ENCODE measurements at regions not wholly inside any gene's neighbourhood (a gene's known extent, or its start where the extent isn't known, plus 50 kb on each side); places are given as distances from the start of the nearest gene placed in this dataset.
"Not testable (repeated sequence)": the region's sequence is repeated elsewhere in the genome, so short reads cannot be mapped to it uniquely, and the experiment has no call there.

- not testable (repeated sequence) for H3K9me3 ChIP-seq, H3K36me3 ChIP-seq, H3K4me2 ChIP-seq, H3K27me3 ChIP-seq, H4K20me1 ChIP-seq, H3K27ac ChIP-seq, H3K9ac ChIP-seq, H3K4me1 ChIP-seq, H3K4me3 ChIP-seq
Measured at GRCh38 chr15:20069043-20069442, 472.6 kb downstream of the GOLGA6L6 start.

DNA sequence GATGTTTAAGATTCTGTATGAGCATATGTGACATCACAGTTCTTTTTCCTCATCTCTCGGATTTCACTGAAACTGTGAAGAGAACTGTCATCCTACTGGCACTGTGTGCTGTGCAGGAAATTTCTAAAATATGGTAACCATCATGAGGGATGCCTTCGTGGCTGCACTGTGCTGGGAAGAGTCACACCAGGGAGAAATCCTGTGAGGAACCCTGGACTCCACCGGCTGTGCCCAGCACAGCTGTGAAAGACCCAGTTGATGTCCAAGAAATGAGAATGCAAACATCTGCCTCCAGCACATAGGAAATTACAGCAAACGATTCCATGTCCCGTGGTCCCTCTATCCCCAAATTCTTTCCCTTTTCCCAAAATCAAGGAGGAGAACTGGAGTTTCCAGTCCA is 475.4 kb downstream of the GOLGA6L6 start:
- not testable (repeated sequence) for H3K36me3 ChIP-seq, H3K9me3 ChIP-seq, H3K27me3 ChIP-seq, H3K9ac ChIP-seq, H3K4me2 ChIP-seq, H3K27ac ChIP-seq, H3K4me3 ChIP-seq, H3K4me1 ChIP-seq, H4K20me1 ChIP-seq

DNA sequence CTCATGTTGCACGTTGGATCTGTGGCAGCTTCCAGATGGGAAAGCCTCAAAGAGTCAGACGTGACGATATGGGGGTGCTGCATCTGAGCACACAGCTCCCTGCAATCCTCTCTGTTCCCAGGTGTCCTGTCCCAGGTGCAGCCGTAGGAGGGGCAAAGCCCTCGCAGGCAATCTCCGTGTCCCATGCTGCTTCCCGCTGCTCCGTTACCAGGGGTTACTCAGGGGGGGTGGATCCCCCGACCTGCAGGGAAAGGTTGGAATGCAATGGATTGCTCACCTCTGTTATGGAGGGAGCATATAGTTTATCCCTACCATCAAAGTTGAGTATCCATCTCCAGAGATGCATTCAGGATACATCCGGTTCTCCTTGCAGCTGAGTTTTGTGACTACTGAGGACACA is 476.1 kb downstream of the GOLGA6L6 start:
- not testable (repeated sequence) for H3K27ac ChIP-seq, H3K4me1 ChIP-seq, H3K4me3 ChIP-seq, H3K9me3 ChIP-seq, H3K36me3 ChIP-seq, H3K9ac ChIP-seq, H3K4me2 ChIP-seq, H4K20me1 ChIP-seq, H3K27me3 ChIP-seq

DNA sequence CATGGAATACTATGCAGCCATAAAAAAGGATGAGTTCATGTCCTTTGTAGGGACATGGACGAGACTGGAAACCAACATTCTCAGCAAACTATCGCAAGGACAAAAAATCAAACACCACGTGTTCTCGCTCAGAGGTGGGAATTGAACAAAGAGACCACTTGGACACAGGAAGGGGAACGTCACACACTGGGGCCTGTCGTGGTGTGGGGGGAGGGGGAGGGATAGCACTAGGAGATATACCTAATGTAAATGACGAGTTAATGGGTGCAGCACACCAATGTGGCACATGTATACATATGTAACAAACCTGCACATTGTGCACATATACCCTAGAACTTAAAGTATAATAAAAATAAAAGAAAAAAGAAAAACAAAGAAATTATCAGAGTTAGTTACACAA is 478.4 kb downstream of the GOLGA6L6 start:
- not testable (repeated sequence) for H3K4me3 ChIP-seq, H3K4me2 ChIP-seq, H3K4me1 ChIP-seq, H3K27me3 ChIP-seq, H3K36me3 ChIP-seq, H3K9me3 ChIP-seq, H4K20me1 ChIP-seq, H3K27ac ChIP-seq, H3K9ac ChIP-seq

DNA sequence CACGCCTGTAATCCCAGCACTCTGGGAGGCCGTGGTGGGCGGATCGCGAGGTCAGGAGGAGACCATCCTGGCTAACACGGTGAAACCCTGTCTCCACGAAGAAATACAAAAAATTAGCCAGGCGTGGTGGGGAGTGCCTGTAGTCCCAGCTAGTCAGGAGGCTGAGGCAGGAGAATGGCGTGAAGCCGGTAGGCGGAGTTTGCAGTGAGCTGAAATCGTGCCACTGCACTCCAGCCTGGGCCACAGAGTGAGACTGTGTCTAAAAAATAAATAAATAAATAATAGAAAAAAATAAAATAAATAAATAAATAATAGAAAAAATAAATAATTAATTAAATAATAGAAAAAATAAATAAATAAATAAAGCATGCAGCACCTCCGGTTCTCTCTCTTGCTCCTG is 480.8 kb downstream of the GOLGA6L6 start:
- not testable (repeated sequence) for H3K4me2 ChIP-seq, H3K36me3 ChIP-seq, H3K4me1 ChIP-seq, H3K27ac ChIP-seq, H3K9me3 ChIP-seq, H3K9ac ChIP-seq, H3K4me3 ChIP-seq, H4K20me1 ChIP-seq, H3K27me3 ChIP-seq

DNA sequence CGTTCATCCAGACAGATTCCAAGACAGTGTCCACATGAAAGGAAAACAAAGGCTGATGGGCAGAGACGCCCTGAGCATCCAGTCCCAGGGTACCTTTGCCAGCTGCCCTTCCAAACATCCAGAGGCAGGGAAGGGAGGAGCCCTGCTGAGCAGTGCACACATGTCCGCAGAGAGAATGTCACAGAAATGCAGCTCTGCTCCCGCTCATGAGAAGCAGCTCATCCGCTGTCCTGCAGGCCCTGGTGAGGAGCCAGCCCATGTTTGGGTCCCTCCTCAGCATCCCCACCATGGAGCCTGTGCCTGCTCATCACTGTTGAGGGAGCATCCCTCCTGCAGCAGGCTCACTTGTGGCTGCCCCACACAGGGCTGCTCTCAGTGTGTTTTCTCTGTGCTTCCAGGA is 484.7 kb downstream of the GOLGA6L6 start:
- not testable (repeated sequence) for H3K9ac ChIP-seq, H3K27ac ChIP-seq, H3K27me3 ChIP-seq, H3K4me2 ChIP-seq, H3K36me3 ChIP-seq, H3K4me3 ChIP-seq, H3K9me3 ChIP-seq, H4K20me1 ChIP-seq, H3K4me1 ChIP-seq

- not testable (repeated sequence) for H3K4me1 ChIP-seq, H3K36me3 ChIP-seq, H3K9ac ChIP-seq, H3K4me2 ChIP-seq, H3K27ac ChIP-seq, H4K20me1 ChIP-seq, H3K4me3 ChIP-seq, H3K27me3 ChIP-seq, H3K9me3 ChIP-seq
Measured at GRCh38 chr15:20055921-20056320, 485.7 kb downstream of the GOLGA6L6 start.

- not testable (repeated sequence) for H3K4me3 ChIP-seq, H3K9me3 ChIP-seq, H3K4me2 ChIP-seq, H3K27me3 ChIP-seq, H4K20me1 ChIP-seq, H3K27ac ChIP-seq, H3K4me1 ChIP-seq, H3K36me3 ChIP-seq, H3K9ac ChIP-seq
Measured at GRCh38 chr15:20048189-20048588, 493.4 kb downstream of the GOLGA6L6 start.

DNA sequence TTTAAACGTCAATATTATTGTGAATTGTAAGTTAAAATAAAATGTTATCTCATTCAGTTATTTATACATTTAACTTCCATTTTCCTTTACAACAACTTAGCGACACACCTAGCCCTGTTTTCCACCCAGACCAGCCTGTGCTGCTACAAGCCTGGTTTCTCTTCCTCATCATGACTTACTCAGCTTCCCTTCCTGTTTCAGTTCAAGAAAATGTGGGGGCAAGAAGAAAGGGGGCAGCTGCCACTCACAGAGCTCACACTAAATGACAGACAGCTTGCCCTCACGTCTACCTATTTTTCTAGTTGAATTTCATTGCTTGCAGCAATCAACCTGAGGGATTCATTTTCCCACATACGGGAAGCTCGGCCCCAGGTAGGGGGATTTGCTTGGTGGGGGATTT is 496.4 kb downstream of the GOLGA6L6 start:
- H3K9ac ChIP-seq, H3K9me3 ChIP-seq, H3K4me2 ChIP-seq, H3K4me1 ChIP-seq, H3K27ac ChIP-seq, H3K27me3 ChIP-seq, H4K20me1 ChIP-seq, H3K4me3 ChIP-seq, H3K36me3 ChIP-seq: not testable (repeated sequence)

GRCh38 chr15:20040691-20041090 is 500.9 kb downstream of the GOLGA6L6 start:
- not testable (repeated sequence) for H3K9me3 ChIP-seq, H3K36me3 ChIP-seq, H3K4me2 ChIP-seq, H3K4me1 ChIP-seq, H4K20me1 ChIP-seq, H3K9ac ChIP-seq, H3K27ac ChIP-seq, H3K4me3 ChIP-seq, H3K27me3 ChIP-seq

DNA sequence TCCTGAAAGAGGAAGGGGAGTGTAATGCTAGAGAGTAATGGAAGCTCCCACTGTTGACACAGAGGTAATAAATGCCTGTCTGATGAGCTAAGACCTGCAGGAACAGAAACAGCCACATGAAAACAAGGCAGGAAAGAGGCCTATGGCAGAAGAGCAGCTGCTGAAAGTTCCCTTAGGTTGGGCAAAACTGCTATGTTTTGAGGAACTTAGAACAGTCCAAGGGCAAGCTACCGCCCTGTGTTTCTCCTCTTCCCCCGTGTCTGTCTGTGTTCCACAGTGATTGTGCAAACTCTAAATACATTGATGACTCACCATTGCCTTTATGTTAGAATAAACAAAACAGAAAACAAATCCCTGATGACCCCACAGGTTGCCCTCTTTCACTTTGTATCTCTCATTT is 516.6 kb downstream of the GOLGA6L6 start:
- not testable (repeated sequence) for H3K4me3 ChIP-seq, H3K27me3 ChIP-seq, H4K20me1 ChIP-seq, H3K4me2 ChIP-seq, H3K36me3 ChIP-seq, H3K9me3 ChIP-seq, H3K4me1 ChIP-seq, H3K27ac ChIP-seq, H3K9ac ChIP-seq

- not testable (repeated sequence) for H3K4me2 ChIP-seq, H3K36me3 ChIP-seq, H3K27me3 ChIP-seq, H3K4me3 ChIP-seq, H3K4me1 ChIP-seq, H3K9ac ChIP-seq, H3K9me3 ChIP-seq, H4K20me1 ChIP-seq, H3K27ac ChIP-seq
Measured at GRCh38 chr15:20022349-20022748, 519.3 kb downstream of the GOLGA6L6 start.

DNA sequence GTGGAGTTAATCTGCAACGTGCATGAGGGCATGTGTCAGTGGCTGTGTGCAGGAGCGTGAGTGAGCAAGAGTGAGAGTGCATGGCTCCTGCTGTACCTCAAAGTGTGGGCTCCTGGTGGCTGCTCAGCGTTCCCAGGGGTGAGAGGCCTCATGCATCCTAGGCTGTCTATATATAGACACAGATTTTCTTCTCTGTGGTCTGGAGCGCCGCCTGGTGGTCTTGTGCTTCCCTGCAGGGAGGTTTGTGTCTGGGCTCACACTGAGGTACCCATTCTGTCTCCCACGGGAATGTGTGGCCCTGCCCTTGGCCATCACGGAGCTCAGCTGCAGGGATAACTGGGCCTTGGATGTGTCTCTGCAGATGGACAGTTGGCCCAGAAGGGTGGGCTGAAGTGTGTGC is 520.2 kb downstream of the GOLGA6L6 start:
- not testable (repeated sequence) for H3K9ac ChIP-seq, H3K27me3 ChIP-seq, H3K4me3 ChIP-seq, H3K4me1 ChIP-seq, H3K36me3 ChIP-seq, H4K20me1 ChIP-seq, H3K4me2 ChIP-seq, H3K27ac ChIP-seq, H3K9me3 ChIP-seq

GRCh38 chr15:20020588-20020987 is 521.0 kb downstream of the GOLGA6L6 start:
- H3K9me3 ChIP-seq, H3K4me3 ChIP-seq, H3K36me3 ChIP-seq, H3K9ac ChIP-seq, H3K27ac ChIP-seq, H3K4me2 ChIP-seq, H3K4me1 ChIP-seq, H4K20me1 ChIP-seq, H3K27me3 ChIP-seq: not testable (repeated sequence)

DNA sequence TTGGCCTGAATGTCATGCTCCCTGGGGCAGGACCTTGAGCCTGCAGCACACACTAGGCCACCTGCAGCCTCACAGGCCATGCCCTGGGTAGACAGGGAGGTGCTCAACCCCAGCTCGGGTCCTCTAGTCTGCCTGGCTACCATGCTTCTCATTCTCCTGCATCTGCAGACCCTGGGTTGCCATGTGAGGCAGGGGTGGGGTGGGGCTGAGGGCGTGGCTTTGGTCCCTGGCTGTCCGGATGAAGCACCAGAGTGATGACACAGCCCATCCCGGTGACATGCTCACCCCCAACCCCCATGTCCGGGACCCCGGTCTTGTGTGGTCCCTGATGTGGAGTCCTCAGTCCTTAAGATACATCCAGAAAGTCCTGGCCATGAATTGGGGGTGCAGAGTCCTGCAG is 521.8 kb downstream of the GOLGA6L6 start:
- H3K36me3 ChIP-seq, H3K9ac ChIP-seq, H3K4me3 ChIP-seq, H4K20me1 ChIP-seq, H3K9me3 ChIP-seq, H3K27me3 ChIP-seq, H3K4me1 ChIP-seq, H3K4me2 ChIP-seq, H3K27ac ChIP-seq: not testable (repeated sequence)

- H3K36me3 ChIP-seq, H3K27ac ChIP-seq, H3K27me3 ChIP-seq, H3K9me3 ChIP-seq, H3K4me3 ChIP-seq, H3K4me2 ChIP-seq, H3K4me1 ChIP-seq, H4K20me1 ChIP-seq, H3K9ac ChIP-seq: not testable (repeated sequence)
Measured at GRCh38 chr15:20017581-20017980, 524.0 kb downstream of the GOLGA6L6 start.
